Left lung (tissue), 4 donors: ENCODE measurements at regions not wholly inside any gene's neighbourhood (a gene's known extent, or its start where the extent isn't known, plus 50 kb on each side); places are given as distances from the start of the nearest gene placed in this dataset.

Experiments used
- ATAC-seq: fragments of 200-7000 bp; cut with Tn5 transposase; one replicate; pipeline ENCODE4 v1.9.1; 2020; ENCODE audit warnings: moderate library complexity
- DNase-seq, 4 donors: peaks; one replicate each; pipeline ENCODE4 v3.0.0-alpha.2; 2013 to 2020
- H3K27ac ChIP-seq, 2 donors: fragments of 200-600 bp; sonication (generic) in 1 of 2; one replicate each; pipeline versions ENCODE4 v1.5.0 to v1.8.0; 2020 to 2021
- H3K27me3 ChIP-seq, 2 donors: fragments of 200-600 bp; sonication (generic) in 1 of 2; one replicate each; pipeline versions ENCODE4 v1.5.0 to v1.8.0; 2020 to 2021
- H3K36me3 ChIP-seq, 2 donors: fragments of 200-600 bp; sonication (generic) in 1 of 2; one replicate each; pipeline versions ENCODE4 v1.5.0 to v1.8.0; 2020 to 2021
- H3K4me1 ChIP-seq, 2 donors: fragments of 200-600 bp; one replicate each; pipeline ENCODE4 v1.8.0; 2021
- H3K4me3 ChIP-seq, 2 donors: fragments of 200-600 bp; sonication (generic) in 1 of 2; one replicate each; pipeline versions ENCODE4 v1.5.0 to v1.8.0; 2020 to 2021; ENCODE audit warnings: mild to moderate bottlenecking in 1 of 2
- H3K9me3 ChIP-seq, 2 donors: fragments of 200-600 bp; sonication (generic) in 1 of 2; one replicate each; pipeline versions ENCODE4 v1.5.0 to v1.8.0; 2020 to 2021
- CTCF ChIP-seq, 2 donors: fragments of 200-600 bp; sonication (generic) in 1 of 2; IDR thresholded peaks; one replicate each; pipeline versions ENCODE4 v1.5.0 to v1.8.0; 2021; ENCODE audit warnings: antibody characterized with exemption in 2 of 2
- intact Hi-C, 2 donors: fragments of 100-400 bp; cut with DNase I; formaldehyde crosslinking; loops; one replicate each; pipeline versions ENCODE4 v1.11.2 to v1.14.2; 2022
- donor health status: DM: no; HTN: yes; CAD: no.
- donor health status: DM: no; HTN: no; CAD: no.

DNA sequence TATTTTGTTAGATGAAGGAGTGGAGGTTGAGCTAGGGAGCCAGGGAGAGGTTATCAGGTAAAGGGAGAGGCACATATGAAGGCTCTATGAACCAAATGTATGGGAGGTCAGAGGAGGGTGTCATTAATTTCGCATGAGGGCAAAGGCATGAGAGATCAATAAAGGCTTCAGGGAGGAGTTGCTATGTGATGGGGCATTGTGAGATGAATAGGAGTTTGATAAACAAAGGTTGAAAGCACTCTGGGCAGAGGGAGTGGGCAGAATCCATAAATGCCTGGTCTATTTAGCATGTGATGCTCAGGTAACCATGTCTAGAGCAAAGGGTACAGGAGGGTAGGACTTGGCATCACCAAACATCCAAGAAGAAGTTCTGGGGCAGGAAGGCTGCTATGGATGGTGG is 273.4 kb downstream of the HAUS1 start:
- no peak for DNase-seq
- no peak for ATAC-seq
- Histone ChIP-seq H3K4me3 (no peak overlapping the region), H3K27ac (no peak overlapping the region), H3K4me1 (no peaks in the 10 kb centered on the region), H3K9me3 (no peaks in the 10 kb centered on the region), H3K27me3 (no peaks in the 10 kb centered on the region), H3K36me3 (no peaks in the 10 kb centered on the region)
- no peak for TF ChIP-seq CTCF (IDR thresholded peaks at IDR 0.05)
- intact Hi-C loops = no loop called here

DNA sequence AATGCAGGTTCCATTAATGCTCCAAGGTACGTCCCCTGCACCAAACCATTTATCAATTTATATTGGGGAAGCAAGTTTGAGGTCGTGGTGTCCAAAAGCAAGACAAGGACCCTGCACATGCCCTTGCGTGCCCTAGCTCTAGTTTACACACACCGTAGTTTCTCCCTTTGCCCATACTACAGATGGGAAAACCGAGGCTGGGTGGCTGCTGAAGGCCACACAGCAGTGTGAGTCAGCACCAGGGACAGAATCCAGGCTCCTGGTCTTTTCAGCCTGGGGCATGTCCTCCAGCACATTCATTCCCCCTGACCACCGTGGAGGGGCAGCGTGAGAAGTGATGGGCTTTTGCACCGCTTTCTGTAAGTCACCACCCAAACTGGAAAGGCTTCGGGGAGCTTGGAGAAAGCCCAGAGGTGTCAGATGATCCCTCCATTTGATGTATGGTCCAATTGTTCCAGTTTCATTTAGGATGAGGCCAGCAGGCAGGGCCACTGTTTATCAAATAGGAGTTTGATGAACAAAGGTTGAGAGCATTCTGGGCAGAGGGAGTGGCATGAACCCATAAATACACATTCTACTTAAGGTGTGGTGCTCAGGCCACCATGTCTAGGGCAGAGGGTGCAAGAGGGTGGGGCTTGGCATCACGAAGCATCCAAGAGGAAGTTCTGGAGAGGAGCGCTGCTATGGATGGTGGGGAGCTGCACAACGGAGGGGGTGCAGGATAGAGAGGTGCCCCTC is 274.1 kb downstream of the HAUS1 start:
- Histone ChIP-seq H3K4me1 (no peaks in the 10 kb centered on the region), H3K27ac (no peak overlapping the region), H3K27me3 (no peaks in the 10 kb centered on the region), H3K9me3 (no peaks in the 10 kb centered on the region), H3K4me3 (no peak overlapping the region), H3K36me3 (no peaks in the 10 kb centered on the region)
- intact Hi-C loops = no loop called here
- no peak for TF ChIP-seq CTCF (IDR thresholded peaks at IDR 0.05)
- DNase-seq (no peak), ATAC-seq (no peak)

DNA sequence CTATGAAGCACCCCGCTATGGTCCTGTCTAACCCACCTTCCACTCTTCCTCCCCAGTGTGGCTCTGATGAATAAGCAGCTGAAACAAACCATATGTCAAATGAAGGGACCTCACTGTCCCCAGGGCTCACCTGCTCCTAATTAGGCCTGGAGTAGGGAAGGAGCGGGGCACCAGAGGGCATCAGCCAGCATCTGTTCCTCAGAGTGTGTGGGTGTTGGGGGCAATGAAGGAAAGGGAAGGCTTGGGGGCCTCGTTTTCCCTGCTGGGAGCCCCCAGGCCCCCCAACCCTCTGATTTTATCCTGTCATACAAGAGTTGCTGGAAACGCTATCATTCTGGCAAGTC is 274.7 kb downstream of the HAUS1 start:
- intact Hi-C loops = no loop called here
- no peaks in the 10 kb centered on the region for H3K4me1 ChIP-seq
- TF ChIP-seq CTCF (IDR thresholded peaks at IDR 0.05) = no peak
- H3K27ac ChIP-seq = no peak overlapping the region
- H3K27me3 ChIP-seq = no peaks in the 10 kb centered on the region
- H3K4me3 ChIP-seq = no peak overlapping the region
- H3K9me3 ChIP-seq = no peaks in the 10 kb centered on the region
- ATAC-seq (no peak), DNase-seq (no peak)
- H3K36me3 ChIP-seq = no peaks in the 10 kb centered on the region

DNA sequence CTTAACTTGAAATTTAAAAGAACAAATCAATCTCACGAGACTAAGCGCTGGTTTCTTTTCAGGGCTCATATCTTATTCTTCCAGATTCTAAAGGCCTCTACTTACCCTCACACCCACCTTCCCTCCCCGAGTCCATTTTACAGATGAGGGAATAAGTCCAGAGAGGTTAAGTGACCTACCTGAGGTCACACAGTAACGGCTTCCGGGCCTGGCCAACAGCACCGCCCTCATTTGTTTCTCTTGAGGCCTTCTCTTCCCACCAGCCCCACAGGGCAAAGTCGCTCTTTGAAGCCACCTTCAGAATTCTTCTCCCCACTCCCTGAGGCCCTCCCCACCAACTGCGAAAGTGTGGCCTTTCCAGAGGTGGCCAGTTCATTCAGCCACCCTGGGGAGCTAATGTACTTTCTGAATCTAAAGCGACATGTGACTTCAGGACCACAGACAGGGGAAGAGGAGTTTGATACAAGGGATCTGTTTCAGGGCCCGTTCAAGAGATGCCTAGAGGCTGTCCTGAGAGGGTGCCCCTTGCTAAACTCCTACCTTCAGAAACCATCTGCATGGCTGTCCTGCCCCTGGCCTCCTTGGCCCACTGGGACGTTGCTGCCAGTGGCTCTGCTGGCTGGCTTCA is 275.3 kb downstream of the HAUS1 start:
- Histone ChIP-seq H3K4me3 (no peak overlapping the region), H3K27me3 (no peaks in the 10 kb centered on the region), H3K4me1 (no peaks in the 10 kb centered on the region), H3K9me3 (no peaks in the 10 kb centered on the region), H3K27ac (no peak overlapping the region), H3K36me3 (no peaks in the 10 kb centered on the region)
- DNase-seq = no peak
- no peak for TF ChIP-seq CTCF (IDR thresholded peaks at IDR 0.05)
- intact Hi-C loops = no loop called here
- ATAC-seq = no peak

GRCh38 chr18:46385124-46385523 is 271.9 kb downstream of the LOXHD1 start:
- peaks cover 7 to 10% of the 10 kb centered on the region in 2 donors for H3K4me1 ChIP-seq
- H3K4me3 ChIP-seq = no peak overlapping the region
- intact Hi-C loops = no loop called here
- no peak for ATAC-seq
- no peak for DNase-seq
- H3K27ac ChIP-seq = no peak overlapping the region
- no peaks in the 10 kb centered on the region for H3K9me3 ChIP-seq
- no peaks in the 10 kb centered on the region for H3K36me3 ChIP-seq
- no peaks in the 10 kb centered on the region for H3K27me3 ChIP-seq
- no peak for TF ChIP-seq CTCF (IDR thresholded peaks at IDR 0.05)
